Fibroblast of gingiva (primary cell): ENCODE measurements at regions not wholly inside any gene's neighbourhood (a gene's known extent, or its start where the extent isn't known, plus 50 kb on each side); places are given as distances from the start of the nearest gene placed in this dataset.

ENCODE experiments used
- DNase-seq: peaks from one replicate; pipeline ENCODE4 v3.0.0-alpha.2; 2011; ENCODE audit warnings: low read depth

GRCh38 chr2:163541943-163542342 lies 193.9 kb downstream of the FIGN start:
- DNase-seq: no peak

- DNase-seq: no peak
These were observed 194.3 kb downstream of the FIGN start for GRCh38 chr2:163541495-163541894.

- no peak for DNase-seq
These were observed 207.1 kb downstream of the FIGN start for GRCh38 chr2:163528640-163529217.

- DNase-seq: no peak
These were observed 208.4 kb downstream of the FIGN start for GRCh38 chr2:163527381-163527780.

GRCh38 chr2:163518762-163519161 lies 217.0 kb downstream of the FIGN start:
- no peak for DNase-seq

GRCh38 chr2:163515836-163516235 lies 220.0 kb downstream of the FIGN start:
- DNase-seq: no peak

- no peak for DNase-seq
These were observed 230.5 kb downstream of the FIGN start for GRCh38 chr2:163505281-163505680.

- DNase-seq: no peak
These were observed 242.2 kb downstream of the FIGN start for GRCh38 chr2:163493359-163494298.

- DNase-seq: no peak
These were observed 244.0 kb downstream of the FIGN start for GRCh38 chr2:163491850-163492249.

- no peak for DNase-seq
These were observed 245.5 kb downstream of the FIGN start for GRCh38 chr2:163490281-163490680.

GRCh38 chr2:163481515-163481914 lies 254.3 kb downstream of the FIGN start:
- DNase-seq: no peak

GRCh38 chr2:163479599-163479998 lies 256.2 kb downstream of the FIGN start:
- DNase-seq: no peak

GRCh38 chr2:163475815-163476214 lies 260.0 kb downstream of the FIGN start:
- DNase-seq: no peak

GRCh38 chr2:163474889-163475288 lies 260.9 kb downstream of the FIGN start:
- DNase-seq: no peak

GRCh38 chr2:163474319-163474744 lies 261.5 kb downstream of the FIGN start:
- DNase-seq: no peak

GRCh38 chr2:163471947-163472346 lies 263.9 kb downstream of the FIGN start:
- DNase-seq: peak; percentile 36

GRCh38 chr2:163469561-163469962 lies 266.2 kb downstream of the FIGN start:
- peak; percentile 26 for DNase-seq

GRCh38 chr2:163467251-163467630 lies 268.6 kb downstream of the FIGN start:
- peak; percentile 63 for DNase-seq

GRCh38 chr2:163466331-163467250 lies 269.2 kb downstream of the FIGN start:
- peak; percentile 57 for DNase-seq

GRCh38 chr2:163465440-163465839 lies 270.4 kb downstream of the FIGN start:
- peak; percentile 79 for DNase-seq

GRCh38 chr2:163463411-163463810 lies 272.4 kb downstream of the FIGN start:
- DNase-seq: no peak

- no peak for DNase-seq
These were observed 272.8 kb downstream of the FIGN start for GRCh38 chr2:163462993-163463392.
